ENCODE measurements at regions not wholly inside any gene's neighbourhood (a gene's known extent, or its start where the extent isn't known, plus 50 kb on each side); places are given as distances from the start of the nearest gene placed in this dataset.

GRCh38 chr18:61157451-61157850 lies 175.8 kb upstream of the CDH20 start:
- no peak overlapping the region for H3K4me2 ChIP-seq (ENCODE audit: extremely low read depth, insufficient read depth, low read length)
- no peak for DNase-seq (ENCODE audit: low read depth in 2 of 2)
- no peak overlapping the region for H3K27ac ChIP-seq (ENCODE audit: insufficient read depth, low read length)
- H3K4me1 ChIP-seq (ENCODE audit: control insufficient read depth, extremely low read depth, insufficient read depth, low read length): no peaks in the 10 kb centered on the region
- no peaks in the 10 kb centered on the region for H3K27me3 ChIP-seq (ENCODE audit: control insufficient read depth, insufficient read depth, low read length)
- no peaks in the 10 kb centered on the region for H3K36me3 ChIP-seq (ENCODE audit: control insufficient read depth, insufficient read depth, low read length)
- H3K4me3 ChIP-seq (replicated peaks in 1 of 4; ENCODE audit: control extremely low read depth in 1 of 4, insufficient read depth in 1 of 4, low read depth in 3 of 4, low read length in 4 of 4): no peak overlapping the region
- no peak overlapping the region for H2AFZ ChIP-seq (ENCODE audit: low read length)
- no peaks in the 10 kb centered on the region for H3K9me3 ChIP-seq (ENCODE audit: control insufficient read depth, insufficient read depth, low read depth, low read length)
- no peaks in the 10 kb centered on the region for H4K20me1 ChIP-seq (ENCODE audit: control insufficient read depth, extremely low read depth, insufficient read depth, low read length)
- no peaks in the 10 kb centered on the region for H3K79me2 ChIP-seq (ENCODE audit: control insufficient read depth, insufficient read depth, low read length)
- no peak overlapping the region for H3K9ac ChIP-seq (ENCODE audit: insufficient read depth, low read length)
- TF ChIP-seq EZH2 (IDR thresholded peaks at IDR 0.05; ENCODE audit: low read length, missing control alignments) (no peak), CTCF (conservative IDR thresholded peaks at IDR 0.05 in 1 of 2, IDR thresholded peaks at IDR 0.05 in 1 of 2; ENCODE audit: low read depth in 1 of 2, low read length in 2 of 2) (no peak)

GRCh38 chr18:61159246-61159645 lies 174.0 kb upstream of the CDH20 start:
- H3K9me3 ChIP-seq (ENCODE audit: control insufficient read depth, insufficient read depth, low read depth, low read length): no peaks in the 10 kb centered on the region

GRCh38 chr18:61164321-61164720 lies 168.9 kb upstream of the CDH20 start:
- H3K27ac ChIP-seq (ENCODE audit: insufficient read depth, low read length): no peak overlapping the region
- no peak overlapping the region for H2AFZ ChIP-seq (ENCODE audit: low read length)
- no peak overlapping the region for H3K9ac ChIP-seq (ENCODE audit: insufficient read depth, low read length)
- TF ChIP-seq EZH2 (IDR thresholded peaks at IDR 0.05; ENCODE audit: low read length, missing control alignments) (no peak), CTCF (conservative IDR thresholded peaks at IDR 0.05 in 1 of 2, IDR thresholded peaks at IDR 0.05 in 1 of 2; ENCODE audit: low read depth in 1 of 2, low read length in 2 of 2) (no peak)
- H4K20me1 ChIP-seq (ENCODE audit: control insufficient read depth, extremely low read depth, insufficient read depth, low read length): no peaks in the 10 kb centered on the region
- H3K27me3 ChIP-seq (ENCODE audit: control insufficient read depth, insufficient read depth, low read length): no peaks in the 10 kb centered on the region
- no peaks in the 10 kb centered on the region for H3K79me2 ChIP-seq (ENCODE audit: control insufficient read depth, insufficient read depth, low read length)
- no peak for DNase-seq (ENCODE audit: low read depth in 2 of 2)
- no peaks in the 10 kb centered on the region for H3K4me1 ChIP-seq (ENCODE audit: control insufficient read depth, extremely low read depth, insufficient read depth, low read length)
- H3K4me2 ChIP-seq (ENCODE audit: extremely low read depth, insufficient read depth, low read length): no peak overlapping the region
- H3K9me3 ChIP-seq (ENCODE audit: control insufficient read depth, insufficient read depth, low read depth, low read length): no peaks in the 10 kb centered on the region
- H3K4me3 ChIP-seq (replicated peaks in 1 of 4; ENCODE audit: control extremely low read depth in 1 of 4, insufficient read depth in 1 of 4, low read depth in 3 of 4, low read length in 4 of 4): no peak overlapping the region
- H3K36me3 ChIP-seq (ENCODE audit: control insufficient read depth, insufficient read depth, low read length): no peaks in the 10 kb centered on the region

More at GRCh38 chr18:61159246-61159645, 174.0 kb upstream of the CDH20 start:
- Histone ChIP-seq H3K36me3 (ENCODE audit: control insufficient read depth, insufficient read depth, low read length) (no peaks in the 10 kb centered on the region), H3K4me1 (ENCODE audit: control insufficient read depth, extremely low read depth, insufficient read depth, low read length) (no peaks in the 10 kb centered on the region), H3K9ac (ENCODE audit: insufficient read depth, low read length) (no peak overlapping the region), H2AFZ (ENCODE audit: low read length) (no peak overlapping the region), H4K20me1 (ENCODE audit: control insufficient read depth, extremely low read depth, insufficient read depth, low read length) (no peaks in the 10 kb centered on the region), H3K4me3 (replicated peaks in 1 of 4; ENCODE audit: control extremely low read depth in 1 of 4, insufficient read depth in 1 of 4, low read depth in 3 of 4, low read length in 4 of 4) (no peak overlapping the region), H3K27me3 (ENCODE audit: control insufficient read depth, insufficient read depth, low read length) (no peaks in the 10 kb centered on the region), H3K4me2 (ENCODE audit: extremely low read depth, insufficient read depth, low read length) (no peak overlapping the region), H3K27ac (ENCODE audit: insufficient read depth, low read length) (no peak overlapping the region), H3K79me2 (ENCODE audit: control insufficient read depth, insufficient read depth, low read length) (no peaks in the 10 kb centered on the region)
- TF ChIP-seq EZH2 (IDR thresholded peaks at IDR 0.05; ENCODE audit: low read length, missing control alignments) (no peak), CTCF (conservative IDR thresholded peaks at IDR 0.05 in 1 of 2, IDR thresholded peaks at IDR 0.05 in 1 of 2; ENCODE audit: low read depth in 1 of 2, low read length in 2 of 2) (no peak)
- no peak for DNase-seq (ENCODE audit: low read depth in 2 of 2)

Measured in fibroblast of lung (primary cell).